Body of pancreas (tissue), 4 donors: ENCODE measurements at regions not wholly inside any gene's neighbourhood (a gene's known extent, or its start where the extent isn't known, plus 50 kb on each side); places are given as distances from the start of the nearest gene placed in this dataset.

Source experiments
- ATAC-seq: fragments of 150-250 bp; one replicate; pipeline ENCODE4 v1.9.1; 2016
- DNase-seq, 4 donors: peaks; one replicate each; pipeline ENCODE4 v3.0.0-alpha.2; 2019
- H3K27ac ChIP-seq, 4 donors: fragments of 200-600 bp; sonication (generic); 1 replicate in 3 of 4; 2 replicates in 1 of 4; pipeline versions ENCODE4 v1.5.1 to v1.6.1; 2016 to 2019; ENCODE audit warnings: mild to moderate bottlenecking in 1 of 4, mixed read lengths in 1 of 4, moderate library complexity in 1 of 4
- H3K27me3 ChIP-seq, 2 donors: fragments of 200-600 bp; sonication (generic); one replicate each; pipeline ENCODE4 v1.6.0; 2016; ENCODE audit warnings: mild to moderate bottlenecking in 1 of 2
- H3K36me3 ChIP-seq, 2 donors: fragments of 200-600 bp; sonication (generic); replicated peaks in 1 of 2; 2 replicates each; pipeline ENCODE4 v1.5.1; 2016; ENCODE audit warnings: low read depth in 2 of 2; ENCODE audit not compliant: insufficient read depth in 1 of 2
- H3K4me1 ChIP-seq: fragments of 200-600 bp; sonication (generic); one replicate; pipeline ENCODE4 v1.6.0; 2016
- H3K4me3 ChIP-seq, 2 donors: fragments of 200-600 bp; sonication (generic); 1 replicate in 1 of 2; 2 replicates in 1 of 2; pipeline ENCODE4 v1.5.1; 2016 to 2019
- H3K9me3 ChIP-seq, 3 donors: fragments of 200-600 bp; sonication (generic); 1 replicate in 2 of 3; 2 replicates in 1 of 3; pipeline ENCODE4 v1.5.1; 2016
- POLR2A ChIP-seq, 3 donors: fragments of 450-650 bp; IDR thresholded peaks; one replicate each; pipeline ENCODE4 v1.6.1; 2016; ENCODE audit warnings: antibody characterized with exemption in 3 of 3, mild to moderate bottlenecking in 2 of 3
- WGBS, 2 donors: methylation state at CpG; one replicate each; pipeline ENCODE4 v1.1.5; 2017; 5-methylcytosine and 5-hydroxymethylcytosine counted together
- intact Hi-C: fragments of 100-400 bp; cut with DNase I; formaldehyde crosslinking; loops from one replicate; pipeline ENCODE4 v1.15.1; 2023
- TF ChIP-seq, protein P1 (sequence below), 7 experiments: fragments of 450-650 bp in 4 of 7; fragments of 200-600 bp in 3 of 7; sonication (generic) in 3 of 7; IDR thresholded peaks; one replicate each; pipeline ENCODE4 v1.5.1; 2016 to 2019; ENCODE audit warnings: antibody characterized with exemption in 7 of 7

DNA sequence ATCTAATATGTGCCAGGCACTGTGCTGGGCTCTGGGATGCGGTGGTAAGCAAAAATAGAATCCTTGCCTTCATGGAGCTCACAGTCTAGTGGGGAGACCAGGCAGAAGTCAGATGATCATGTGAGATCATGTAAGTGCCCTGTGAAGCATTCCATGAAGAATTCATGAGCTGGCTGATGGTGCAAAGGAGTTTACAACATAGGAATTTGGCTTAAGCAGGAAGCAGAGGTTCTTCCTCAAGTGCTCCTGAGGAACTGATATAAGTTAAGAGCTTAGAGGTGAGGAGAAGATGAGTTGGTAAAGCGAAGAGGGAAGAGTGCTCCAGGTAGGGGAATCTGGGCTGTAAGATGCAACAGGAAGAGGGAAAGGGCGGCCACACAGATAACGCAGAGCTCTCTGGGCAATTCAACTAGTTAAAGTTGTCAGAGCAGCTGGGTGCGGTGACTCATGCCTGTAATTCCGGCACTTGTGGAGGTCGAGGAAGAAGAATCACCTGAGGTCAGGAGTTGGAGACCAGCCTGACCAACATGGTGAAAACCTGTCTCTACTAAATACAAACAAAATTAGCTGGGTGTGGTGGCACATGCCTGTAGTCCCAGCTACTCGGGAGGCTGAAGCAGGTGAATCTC is 78.5 kb upstream of the SPATA31D4 start:
- no peak for TF ChIP-seq POLR2A (IDR thresholded peaks at IDR 0.05)
- TF ChIP-seq, protein P1, sequence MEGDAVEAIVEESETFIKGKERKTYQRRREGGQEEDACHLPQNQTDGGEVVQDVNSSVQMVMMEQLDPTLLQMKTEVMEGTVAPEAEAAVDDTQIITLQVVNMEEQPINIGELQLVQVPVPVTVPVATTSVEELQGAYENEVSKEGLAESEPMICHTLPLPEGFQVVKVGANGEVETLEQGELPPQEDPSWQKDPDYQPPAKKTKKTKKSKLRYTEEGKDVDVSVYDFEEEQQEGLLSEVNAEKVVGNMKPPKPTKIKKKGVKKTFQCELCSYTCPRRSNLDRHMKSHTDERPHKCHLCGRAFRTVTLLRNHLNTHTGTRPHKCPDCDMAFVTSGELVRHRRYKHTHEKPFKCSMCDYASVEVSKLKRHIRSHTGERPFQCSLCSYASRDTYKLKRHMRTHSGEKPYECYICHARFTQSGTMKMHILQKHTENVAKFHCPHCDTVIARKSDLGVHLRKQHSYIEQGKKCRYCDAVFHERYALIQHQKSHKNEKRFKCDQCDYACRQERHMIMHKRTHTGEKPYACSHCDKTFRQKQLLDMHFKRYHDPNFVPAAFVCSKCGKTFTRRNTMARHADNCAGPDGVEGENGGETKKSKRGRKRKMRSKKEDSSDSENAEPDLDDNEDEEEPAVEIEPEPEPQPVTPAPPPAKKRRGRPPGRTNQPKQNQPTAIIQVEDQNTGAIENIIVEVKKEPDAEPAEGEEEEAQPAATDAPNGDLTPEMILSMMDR (IDR thresholded peaks at IDR 0.05), result no peak
- WGBS, 2 donors, result 60 to 61% methylated on average over 8 of the region's 8 CpGs
- Histone ChIP-seq H3K27ac (no peak overlapping the region), H3K36me3 (no peaks in the 10 kb centered on the region), H3K4me3 (no peak overlapping the region), H3K4me1 (no peaks in the 10 kb centered on the region), H3K27me3 (no peaks in the 10 kb centered on the region), H3K9me3 (no peaks in the 10 kb centered on the region)
- no peak for DNase-seq
- intact Hi-C loops, result no loop called here
- ATAC-seq, result no peak

DNA sequence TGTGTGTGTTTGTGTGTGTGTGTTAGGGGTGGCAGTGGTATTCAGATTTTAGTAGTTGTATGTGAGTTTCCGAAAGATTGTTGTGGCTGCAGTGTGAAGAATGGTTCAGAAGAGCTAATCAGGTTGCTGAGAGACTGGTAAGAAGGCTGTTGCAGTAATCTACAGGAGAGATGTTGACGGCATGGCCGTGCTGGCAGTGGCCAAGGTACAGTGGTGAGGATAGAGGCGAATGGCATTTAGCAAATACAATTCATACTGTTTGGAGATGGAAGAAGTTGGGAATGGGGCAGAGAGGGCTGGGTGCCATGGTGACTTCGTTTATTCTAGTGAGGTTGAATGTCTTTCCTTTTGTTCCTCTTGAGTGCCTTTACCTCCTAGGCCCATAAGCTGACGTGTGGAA is 77.5 kb upstream of the SPATA31D4 start:
- intact Hi-C loops, result no loop called here
- H3K36me3 ChIP-seq, result no peaks in the 10 kb centered on the region
- TF ChIP-seq, protein P1 (IDR thresholded peaks at IDR 0.05), result no peak
- TF ChIP-seq POLR2A (IDR thresholded peaks at IDR 0.05), result no peak
- DNase-seq (no peak), ATAC-seq (no peak)
- no peaks in the 10 kb centered on the region for H3K9me3 ChIP-seq
- no peaks in the 10 kb centered on the region for H3K4me1 ChIP-seq
- WGBS, 2 donors, result 65 to 78% methylated on average over 6 of the region's 6 CpGs
- H3K27ac ChIP-seq, result no peak overlapping the region
- H3K27me3 ChIP-seq, result no peaks in the 10 kb centered on the region
- H3K4me3 ChIP-seq, result no peak overlapping the region

DNA sequence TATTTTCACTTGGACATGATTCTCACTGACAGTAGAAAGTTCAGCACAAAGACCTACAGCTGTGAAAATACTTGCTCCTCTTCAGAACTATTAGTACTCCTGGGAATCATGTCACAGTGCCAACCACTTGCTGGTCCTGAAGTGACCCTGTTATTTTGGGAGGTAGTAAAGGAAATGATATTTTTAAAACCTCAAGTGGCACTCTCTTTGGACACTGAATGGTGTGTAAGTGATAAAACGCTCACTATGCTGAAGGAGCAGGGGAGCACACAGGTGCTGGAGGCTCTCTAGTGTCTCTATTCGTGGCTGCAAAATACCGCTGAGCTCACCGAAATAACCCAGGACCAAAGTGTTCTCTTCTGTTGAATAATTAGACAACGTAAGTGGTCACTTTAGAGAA is 76.9 kb upstream of the SPATA31D4 start:
- no peaks in the 10 kb centered on the region for H3K36me3 ChIP-seq
- no peaks in the 10 kb centered on the region for H3K4me1 ChIP-seq
- ATAC-seq, result no peak
- WGBS, 2 donors, result 77 to 85% methylated on average over 5 of the region's 5 CpGs
- DNase-seq, result no peak
- intact Hi-C loops, result no loop called here
- no peak for TF ChIP-seq POLR2A (IDR thresholded peaks at IDR 0.05)
- TF ChIP-seq, protein P1 (IDR thresholded peaks at IDR 0.05), result no peak
- no peaks in the 10 kb centered on the region for H3K27me3 ChIP-seq
- H3K9me3 ChIP-seq, result no peaks in the 10 kb centered on the region
- no peak overlapping the region for H3K27ac ChIP-seq
- H3K4me3 ChIP-seq, result no peak overlapping the region

DNA sequence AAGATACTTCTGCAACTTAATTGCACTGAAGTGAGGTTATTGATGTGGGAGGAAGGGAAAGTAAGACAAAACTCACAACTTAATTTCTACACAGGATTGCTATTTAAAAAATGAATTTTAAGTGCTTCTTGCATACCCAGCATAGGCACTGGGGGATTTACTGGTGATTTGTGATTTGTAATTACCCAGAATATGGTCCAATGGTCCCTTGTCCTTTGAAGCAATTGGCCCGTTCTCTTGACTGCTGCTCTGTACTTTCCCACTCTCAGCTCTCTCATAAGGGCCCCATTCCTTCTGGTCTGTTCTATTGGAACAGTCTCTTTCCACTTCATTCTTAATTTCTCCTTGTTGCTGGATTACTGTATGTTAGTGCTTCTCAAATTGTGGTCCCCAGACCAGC is 75.4 kb upstream of the SPATA31D4 start:
- no peak overlapping the region for H3K4me3 ChIP-seq
- intact Hi-C loops, result no loop called here
- no peak for ATAC-seq

DNA sequence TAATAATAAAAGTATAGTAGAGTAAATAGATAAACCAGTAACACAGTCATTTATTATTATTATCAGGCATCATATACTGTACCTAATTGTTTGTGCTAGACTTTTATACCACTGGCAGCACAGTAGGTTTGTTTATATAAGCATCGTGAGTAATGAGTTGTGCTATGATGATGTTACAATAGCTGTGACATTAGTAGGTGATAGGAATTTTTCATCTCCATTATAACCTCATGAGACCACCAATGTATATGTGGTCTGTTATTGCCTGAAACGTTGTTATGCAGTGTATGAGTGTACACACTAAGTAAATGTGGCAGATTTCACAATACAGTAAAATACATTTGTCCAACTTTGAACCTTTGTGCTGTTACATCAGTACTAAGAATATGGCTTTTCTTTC is 72.7 kb upstream of the SPATA31D4 start:
- intact Hi-C loops, result no loop called here

More for the DNA sequence above, 75.4 kb upstream of the SPATA31D4 start:
- Histone ChIP-seq H3K27me3 (no peaks in the 10 kb centered on the region), H3K9me3 (no peaks in the 10 kb centered on the region), H3K4me1 (no peaks in the 10 kb centered on the region), H3K36me3 (no peaks in the 10 kb centered on the region), H3K27ac (no peak overlapping the region)
- no peak for DNase-seq
- TF ChIP-seq, protein P1 (IDR thresholded peaks at IDR 0.05), result no peak
- no peak for TF ChIP-seq POLR2A (IDR thresholded peaks at IDR 0.05)
- 81 to 100% methylated on average over 1 of the region's 1 CpG for WGBS, 2 donors

More for the DNA sequence above, 72.7 kb upstream of the SPATA31D4 start:
- TF ChIP-seq, protein P1 (IDR thresholded peaks at IDR 0.05), result no peak
- TF ChIP-seq POLR2A (IDR thresholded peaks at IDR 0.05), result no peak
- Histone ChIP-seq H3K4me3 (no peak overlapping the region), H3K27ac (no peak overlapping the region), H3K4me1 (no peaks in the 10 kb centered on the region), H3K9me3 (no peaks in the 10 kb centered on the region), H3K27me3 (no peaks in the 10 kb centered on the region), H3K36me3 (no peaks in the 10 kb centered on the region)
- ATAC-seq (no peak), DNase-seq (no peak)
- 36% methylated on average over 2 of the region's 2 CpGs for WGBS, 2 donors
